ENCODE measurements at regions not wholly inside any gene's neighbourhood (a gene's known extent, or its start where the extent isn't known, plus 50 kb on each side); places are given as distances from the start of the nearest gene placed in this dataset.

DNA sequence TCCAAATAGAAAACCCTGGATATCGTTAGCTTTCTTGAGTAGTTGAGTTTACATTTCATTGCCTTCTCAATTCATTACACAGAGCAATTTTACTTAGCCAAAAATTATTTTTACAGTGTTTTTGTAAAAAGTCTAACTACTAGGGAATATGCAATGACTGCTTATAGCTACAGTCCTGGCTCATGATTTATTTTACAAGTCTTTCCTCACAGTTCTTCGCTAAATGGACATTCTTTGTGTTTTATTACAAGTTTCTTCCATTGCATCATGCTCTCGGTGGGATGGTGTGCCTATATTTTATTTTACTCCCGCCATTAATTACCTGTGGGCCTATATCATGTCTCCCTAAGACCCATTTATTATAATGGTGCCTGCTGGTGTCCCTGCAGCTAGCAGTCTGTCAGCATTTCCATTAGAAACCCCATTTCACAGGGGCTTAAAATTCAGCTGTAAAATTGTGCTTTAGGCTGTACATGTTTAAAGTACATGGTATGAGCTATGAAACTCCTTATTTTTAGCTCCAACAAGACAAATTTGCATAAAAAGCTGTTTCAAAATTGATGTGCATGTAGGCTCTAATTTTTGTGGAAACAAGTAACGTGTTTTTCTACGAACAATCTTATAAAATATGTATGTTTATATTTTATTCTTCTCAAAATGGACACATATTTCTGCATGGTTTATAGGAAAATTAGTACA, 227.4 kb downstream of the SLC7A11 start:
- no peak for DNase-seq

DNA sequence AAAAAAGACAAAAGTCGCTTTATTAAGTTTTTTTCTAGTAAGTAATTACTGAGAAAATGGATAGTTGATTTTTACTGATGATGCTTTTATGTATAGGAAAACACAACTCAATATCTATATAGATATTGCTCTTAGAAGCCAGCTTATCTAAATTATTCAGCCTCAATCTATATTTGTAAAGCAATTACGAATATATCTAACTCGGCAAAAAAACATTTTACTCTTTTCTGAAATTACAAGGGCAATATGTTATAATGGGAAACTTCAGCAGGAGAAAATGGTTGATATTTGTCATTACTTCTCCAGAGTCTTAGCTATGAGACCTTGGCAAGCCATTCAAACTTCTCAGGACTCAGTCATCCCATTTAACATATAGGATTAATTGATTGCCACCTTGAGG, 228.5 kb downstream of the SLC7A11 start:
- no peak for DNase-seq

DNA sequence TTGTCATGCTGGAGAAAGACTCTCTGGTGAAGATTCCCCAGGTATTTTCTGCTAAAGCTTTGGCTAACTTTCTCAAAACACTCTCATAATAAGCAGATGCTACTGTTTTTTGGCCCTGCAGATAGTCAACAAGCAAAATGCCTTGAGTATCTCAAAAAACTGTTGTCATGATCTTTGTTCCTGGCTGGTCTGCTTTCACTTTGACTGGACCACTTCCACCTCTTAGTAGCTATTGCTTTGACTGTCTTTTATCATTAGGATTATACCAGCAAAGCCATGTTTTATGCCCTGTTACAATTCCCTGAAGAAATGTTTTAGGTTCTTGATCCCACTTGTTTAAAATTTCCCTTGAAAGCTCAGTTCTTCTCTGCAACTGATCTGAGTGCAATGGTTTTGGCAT, 231.5 kb downstream of the SLC7A11 start:
- no peak for DNase-seq

DNA sequence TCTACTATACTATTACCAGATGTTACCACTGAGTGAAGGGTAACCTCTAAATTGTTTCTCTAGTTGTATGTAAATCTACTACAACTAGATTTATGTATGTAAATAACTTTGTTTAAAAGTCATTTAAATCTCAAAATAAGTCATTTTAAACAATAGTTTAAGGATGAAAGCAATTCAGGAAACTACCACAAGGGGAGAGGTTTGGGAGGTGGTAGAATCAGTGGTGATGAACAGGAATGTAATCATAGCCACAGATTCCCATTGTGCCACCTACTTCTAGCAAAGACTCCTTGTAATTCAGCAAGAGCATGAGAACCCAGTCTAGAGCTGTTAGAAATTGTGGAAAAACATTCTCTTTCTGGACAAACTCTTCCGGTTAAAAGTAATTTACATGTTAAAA, 234.6 kb downstream of the SLC7A11 start:
- DNase-seq, result no peak

DNA sequence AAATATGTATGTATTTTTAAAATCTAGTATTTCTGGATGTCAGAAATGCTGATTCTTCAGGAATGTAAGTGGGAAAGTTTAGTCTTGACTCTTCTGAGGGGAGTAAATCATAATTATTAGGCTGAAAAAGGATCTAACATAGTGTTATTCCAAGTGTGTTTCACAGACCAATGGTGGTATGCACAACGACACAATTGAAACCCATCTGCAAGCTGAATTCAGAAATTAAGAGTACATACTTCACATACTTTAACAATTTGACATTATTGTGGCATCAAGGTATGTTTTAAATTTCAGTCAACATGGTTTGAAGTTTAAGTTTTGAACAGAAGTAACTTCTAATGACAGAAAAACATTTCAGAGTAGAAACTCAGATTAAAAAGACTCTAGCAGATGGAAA, 236.7 kb downstream of the SLC7A11 start:
- no peak for DNase-seq

DNA sequence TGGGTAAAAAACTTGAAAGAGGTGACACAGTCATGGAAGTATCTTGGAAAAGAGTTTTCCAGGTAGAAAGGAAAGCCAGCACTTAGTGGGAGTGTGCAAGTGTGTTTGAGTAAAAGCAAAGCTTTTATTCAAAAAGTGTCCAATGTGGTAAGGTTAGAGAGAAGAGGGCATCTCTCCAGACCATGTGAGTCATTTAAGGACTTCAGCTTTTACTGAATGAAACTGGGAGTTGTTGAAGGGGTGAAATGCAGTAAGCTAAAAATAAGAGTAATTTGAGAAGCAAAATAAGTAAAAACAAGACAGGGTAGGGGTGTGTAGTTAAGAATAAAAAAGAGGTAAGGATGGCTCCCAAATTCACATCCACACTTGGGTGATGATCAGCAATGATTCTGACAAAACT, 238.9 kb downstream of the SLC7A11 start:
- no peak for DNase-seq

DNA sequence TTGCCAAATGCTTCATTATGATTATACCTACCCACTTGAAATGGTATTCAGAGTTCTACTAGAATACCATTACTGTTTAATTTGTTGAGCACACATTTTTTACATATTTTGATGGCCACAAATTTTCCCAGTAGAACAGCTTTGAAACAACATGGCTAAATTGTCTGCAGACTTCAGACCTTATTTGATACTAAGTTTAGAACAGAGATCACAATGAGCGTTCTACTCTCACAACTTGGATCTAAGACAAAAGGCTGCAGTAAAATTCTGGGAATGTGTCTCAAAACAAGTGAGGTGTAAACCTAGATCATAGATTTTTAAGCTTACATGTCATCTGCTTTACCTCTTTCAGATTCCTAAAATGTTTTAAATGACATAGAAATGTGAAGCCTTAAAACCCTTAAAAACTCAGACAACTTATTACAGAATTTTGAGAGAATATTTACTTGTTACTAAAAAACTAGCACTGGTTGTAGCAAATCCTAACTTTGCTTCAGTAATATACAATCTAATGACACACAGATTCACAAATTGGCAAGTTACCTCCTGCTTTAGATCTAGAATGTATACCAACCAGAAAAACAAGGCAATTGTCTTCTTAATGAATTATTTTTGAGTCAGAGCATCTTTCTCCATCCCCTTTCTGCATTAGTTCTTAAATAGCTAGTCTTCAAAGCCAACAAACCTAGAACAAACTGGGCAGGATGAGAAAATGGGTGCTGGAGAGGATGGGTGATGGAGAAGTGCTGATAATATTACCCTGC, 243.3 kb downstream of the SLC7A11 start:
- no peak for DNase-seq

DNA sequence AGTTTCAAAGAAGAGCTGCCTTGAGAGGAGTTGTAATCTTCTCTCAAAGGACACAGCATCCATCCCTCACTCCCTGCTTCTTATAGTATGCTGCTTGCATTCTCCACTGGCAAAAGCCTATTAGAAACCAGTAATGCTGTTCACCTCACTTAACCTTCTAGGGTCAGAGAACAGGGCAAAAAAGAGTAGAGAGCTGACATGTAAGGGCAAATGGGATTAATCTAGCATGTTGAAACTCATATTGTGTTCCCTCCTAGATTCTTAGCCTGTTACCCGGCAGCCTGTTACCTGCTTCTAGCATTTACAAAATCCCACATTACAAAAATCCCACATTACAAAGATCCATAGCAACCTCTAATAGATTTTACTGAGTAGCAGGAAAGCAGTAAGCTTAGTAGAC, 244.7 kb downstream of the SLC7A11 start:
- DNase-seq, result no peak

DNA sequence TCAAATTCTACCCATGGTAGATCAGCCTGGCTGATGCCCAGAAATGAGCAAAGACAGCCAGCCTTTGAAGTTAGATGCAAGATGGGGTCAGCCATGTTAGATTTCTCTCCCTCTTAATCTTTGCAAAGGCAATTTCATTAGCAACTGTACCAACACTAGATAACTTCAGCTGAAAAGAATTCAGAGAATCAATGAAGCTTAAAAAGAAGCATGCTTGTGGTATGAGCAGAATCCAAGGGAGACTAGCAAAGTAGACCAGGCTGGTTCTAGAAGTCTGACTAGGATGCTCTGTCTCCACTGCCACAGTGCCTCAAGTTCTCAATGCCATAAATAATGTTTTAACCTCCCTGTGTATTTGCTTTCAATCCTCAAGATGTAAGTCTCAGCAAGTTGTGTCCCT, 247.3 kb downstream of the SLC7A11 start:
- DNase-seq, result no peak

DNA sequence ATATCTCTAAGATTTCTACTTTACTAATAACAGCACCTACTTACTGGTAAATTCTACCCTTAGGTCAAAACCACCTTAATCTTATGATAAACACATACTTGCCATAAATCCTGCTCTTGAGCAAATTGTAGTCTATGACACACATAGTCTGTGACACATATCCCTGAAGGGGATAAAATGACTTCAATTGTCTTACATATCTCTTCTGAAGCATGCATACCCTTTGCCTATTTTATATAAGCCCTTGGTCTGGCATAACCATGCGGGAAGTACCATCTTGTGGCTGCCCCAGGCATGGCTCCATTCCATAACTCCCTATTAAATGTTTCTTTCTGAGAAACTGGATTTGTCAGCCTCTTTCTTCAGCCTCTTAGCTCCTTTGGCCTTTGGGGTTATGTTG, 248.9 kb downstream of the SLC7A11 start:
- no peak for DNase-seq

DNA sequence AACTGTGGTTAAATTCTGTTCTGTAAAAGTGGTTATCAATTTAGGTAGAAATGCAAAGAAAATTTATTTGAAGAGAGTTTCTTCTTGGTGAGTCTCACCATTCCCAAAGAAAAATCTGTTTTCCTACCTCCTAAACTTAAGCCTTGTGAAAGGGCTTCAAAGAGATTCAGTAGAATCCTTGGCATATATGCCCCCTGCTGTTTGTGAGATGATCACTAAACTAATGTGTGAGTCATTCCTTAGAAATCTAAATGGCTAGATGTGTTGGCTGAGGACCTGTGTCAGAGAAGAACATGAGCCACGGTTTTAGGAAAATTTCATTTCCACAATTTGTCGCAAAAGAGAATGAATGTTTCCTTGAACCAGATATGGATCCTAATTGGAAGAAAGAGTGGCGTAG, 260.9 kb downstream of the SLC7A11 start:
- no peak for DNase-seq

DNA sequence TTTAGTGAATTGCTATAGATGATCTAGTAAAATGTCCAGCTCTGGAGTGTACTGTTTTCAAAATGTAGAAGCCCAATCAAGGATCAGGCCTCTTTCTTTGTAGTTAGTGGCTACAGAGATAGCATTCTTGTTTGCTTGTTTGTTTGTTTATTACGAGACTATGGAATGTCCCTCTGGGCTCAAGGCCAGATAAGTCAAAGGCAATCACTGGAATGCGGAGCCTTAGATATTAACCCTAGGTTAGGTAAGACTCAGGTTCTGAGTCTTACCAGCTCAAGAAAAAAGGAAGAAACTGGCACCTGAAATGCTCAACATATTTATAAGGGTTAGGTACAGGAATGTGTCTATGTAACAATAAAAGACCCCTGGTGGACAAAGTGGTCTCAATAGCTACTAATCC, 261.5 kb downstream of the SLC7A11 start:
- no peak for DNase-seq

DNA sequence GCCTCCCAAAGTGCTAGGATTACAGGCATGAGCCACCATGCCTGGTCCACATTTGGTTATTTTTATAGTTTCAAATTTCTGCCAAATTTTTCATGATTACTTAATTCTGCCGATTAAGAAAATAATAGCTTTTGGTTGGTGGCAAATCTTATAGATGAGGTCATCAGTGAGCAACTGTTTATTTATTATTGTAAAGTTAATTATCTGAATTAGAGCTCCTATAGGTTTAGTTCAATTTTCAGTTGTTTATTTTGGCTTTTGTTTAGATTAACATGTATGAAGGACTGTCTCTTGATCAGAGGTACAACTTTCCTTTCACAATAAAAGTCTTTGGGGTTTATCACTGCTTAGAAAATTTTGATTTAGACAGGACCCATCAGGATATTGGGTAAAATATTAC, 262.2 kb downstream of the SLC7A11 start:
- DNase-seq, result no peak

DNA sequence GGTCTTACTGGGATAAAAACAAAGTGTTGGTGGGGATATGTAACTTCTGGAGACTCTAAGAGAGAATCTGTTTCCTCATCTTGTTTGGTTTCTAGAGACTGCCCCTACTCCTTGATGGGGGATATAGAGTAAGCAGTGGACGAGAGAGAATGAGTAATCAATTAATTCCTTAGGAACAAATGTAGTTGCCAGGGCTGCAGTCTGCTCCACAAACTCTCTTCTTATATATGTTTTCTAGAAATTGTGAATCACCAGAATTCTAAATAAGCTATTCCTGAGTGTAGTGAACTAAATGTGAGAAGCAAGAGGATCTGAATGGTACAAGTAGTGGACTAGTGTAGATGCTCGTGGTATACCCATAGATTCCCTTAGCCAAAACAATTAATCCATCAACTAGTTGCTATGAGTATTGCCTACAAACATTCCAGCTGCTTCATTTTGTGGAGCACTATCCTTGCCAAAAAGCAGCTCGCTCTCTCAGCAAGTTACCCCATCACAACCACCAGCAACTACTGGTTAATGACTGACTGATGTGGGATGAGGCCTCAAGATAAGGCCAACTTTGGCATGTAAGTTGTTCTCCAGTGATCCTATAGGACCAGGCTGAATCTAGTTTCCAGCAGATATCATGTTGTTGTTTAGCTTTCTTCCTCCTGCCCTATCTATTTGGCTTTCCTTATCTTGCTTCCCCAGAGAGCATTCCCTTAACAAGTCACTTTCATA, 273.0 kb downstream of the SLC7A11 start:
- no peak for DNase-seq

DNA sequence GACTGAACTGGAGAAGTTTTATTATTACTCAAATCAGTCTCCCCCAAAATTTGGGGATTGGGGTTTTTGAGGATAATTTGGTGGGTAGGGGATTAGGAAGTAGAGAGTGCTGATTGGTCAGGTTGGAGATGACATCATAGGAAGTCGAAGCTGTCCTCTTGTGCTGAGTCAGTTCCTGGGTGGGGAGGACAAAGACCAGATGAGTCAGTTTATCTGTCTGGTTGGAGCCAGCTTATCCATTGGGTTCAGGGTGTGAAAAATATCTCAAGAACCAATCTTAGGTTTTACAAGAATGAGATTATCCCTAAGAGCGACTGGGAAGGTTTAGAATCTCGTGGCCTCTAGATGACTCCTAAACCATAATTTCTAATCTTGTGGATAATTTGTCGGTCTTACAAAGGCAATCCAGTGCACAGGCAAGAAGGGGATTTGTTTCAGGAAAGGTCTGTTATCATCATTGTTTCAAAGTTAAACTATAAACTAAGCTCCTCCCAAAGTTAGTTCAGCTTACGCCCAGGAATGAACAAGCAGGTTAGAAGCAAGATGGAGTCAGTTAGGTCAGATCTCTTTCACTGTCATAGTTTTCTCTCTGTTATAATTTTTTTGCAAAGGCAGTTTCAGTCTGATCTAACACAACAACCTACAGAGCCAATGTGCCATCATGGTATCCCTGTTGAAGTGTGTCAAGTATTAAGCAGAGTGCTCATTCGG, 274.5 kb downstream of the SLC7A11 start:
- no peak for DNase-seq

DNA sequence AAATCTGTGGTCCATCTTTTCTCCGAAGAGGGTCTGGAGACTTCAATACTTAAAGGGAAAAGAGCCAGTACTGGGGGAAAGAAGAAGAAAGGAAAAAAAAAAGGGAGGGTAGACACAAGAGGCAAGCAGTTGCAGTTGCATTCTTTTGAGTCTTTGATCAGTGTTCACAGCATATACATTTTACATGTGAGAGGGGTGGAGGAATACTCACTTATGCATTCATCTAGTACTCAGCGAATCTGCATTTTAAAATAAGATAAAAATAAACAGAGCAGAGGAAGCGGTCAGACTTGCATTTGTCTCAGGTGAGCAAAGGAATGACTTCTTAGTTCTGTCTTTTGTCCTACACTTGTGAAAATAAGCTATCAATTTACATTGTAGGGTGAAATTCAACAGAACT, 275.6 kb downstream of the SLC7A11 start:
- no peak for DNase-seq

DNA sequence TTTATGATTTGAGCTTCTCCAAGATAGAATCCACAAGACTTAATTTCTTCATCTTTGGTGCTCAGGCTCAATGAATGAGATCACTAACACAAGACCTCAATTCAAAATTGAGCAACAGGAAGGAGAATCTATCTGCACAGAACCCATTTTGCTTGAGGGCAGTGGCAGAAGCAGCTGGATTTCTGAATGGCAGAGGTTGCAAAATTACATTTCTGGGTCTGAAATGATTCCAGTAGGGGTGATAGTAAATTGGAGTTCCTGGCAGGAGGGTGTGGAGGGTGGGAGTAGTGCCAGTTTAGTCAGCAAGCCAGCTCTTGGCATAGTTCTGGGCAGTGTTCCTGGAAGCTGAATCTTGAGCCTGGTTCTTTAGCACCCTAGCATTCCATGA, 281.1 kb downstream of the SLC7A11 start:
- DNase-seq, result no peak

DNA sequence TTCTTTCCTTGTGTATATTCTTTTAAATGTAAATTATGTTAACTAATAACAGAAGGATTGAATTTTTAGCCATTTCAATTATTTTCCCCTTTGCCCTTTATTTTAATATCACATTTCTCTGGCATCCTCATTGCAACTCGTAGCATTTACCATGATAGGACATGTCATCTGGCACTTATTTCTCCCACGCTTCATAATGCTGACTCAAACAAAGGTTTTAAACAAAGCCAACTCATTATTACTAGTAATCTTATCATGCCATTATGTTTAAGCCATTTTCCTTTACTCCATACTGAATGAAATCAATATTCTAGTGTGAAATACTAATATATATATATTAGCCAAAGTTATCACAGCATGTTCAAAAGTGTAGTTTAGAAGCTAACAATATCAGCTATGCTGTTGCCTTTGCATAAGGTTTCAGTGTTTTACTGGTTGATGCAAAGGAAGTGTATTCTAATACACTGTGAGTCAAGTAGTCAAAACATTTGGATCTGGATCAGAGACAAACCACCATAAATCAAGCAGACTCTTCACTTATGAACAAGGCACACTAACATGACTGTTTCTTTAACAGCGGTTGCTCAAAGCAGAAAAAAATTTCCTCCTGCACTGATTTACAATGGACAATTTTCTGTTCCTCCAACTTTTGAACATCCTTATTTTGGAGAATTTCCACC, 281.6 kb downstream of the SLC7A11 start:
- DNase-seq, result no peak

DNA sequence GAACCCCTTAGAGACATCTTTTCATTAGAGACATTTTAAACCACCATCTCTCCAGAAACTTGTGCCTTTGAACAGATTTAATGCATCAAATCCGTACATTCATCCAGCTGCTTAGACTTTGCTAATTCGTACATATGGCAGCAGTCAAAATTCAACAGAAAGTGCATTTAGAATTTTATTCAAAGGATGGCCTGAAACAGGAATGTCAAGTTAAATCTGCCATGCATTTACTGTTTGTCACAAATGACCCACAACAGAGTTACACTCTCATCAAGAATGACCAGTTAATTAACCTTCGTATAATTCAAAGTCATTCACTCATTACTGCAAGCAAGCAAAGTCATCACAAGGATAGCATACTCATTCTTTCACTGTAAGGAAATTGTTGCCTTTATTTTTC, 284.3 kb downstream of the SLC7A11 start:
- no peak for DNase-seq

DNA sequence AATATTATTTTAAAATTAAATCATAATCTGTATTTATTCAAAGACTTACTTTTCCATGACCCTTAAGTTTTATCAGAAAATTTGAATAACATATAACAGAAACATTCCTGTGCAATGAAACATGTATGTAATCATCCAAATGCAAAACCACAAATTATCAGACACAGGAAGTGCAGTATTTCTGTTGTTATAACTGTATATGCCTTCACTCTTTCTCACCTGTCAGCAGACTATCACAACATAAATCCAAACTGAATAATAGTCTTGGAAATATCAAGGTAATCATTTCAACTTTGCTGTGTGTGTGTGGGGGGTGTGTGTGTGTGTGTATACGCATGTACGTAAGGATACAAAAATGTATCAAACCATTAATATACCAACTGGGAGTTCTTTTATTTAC, 285.9 kb downstream of the SLC7A11 start:
- DNase-seq, result no peak

DNA sequence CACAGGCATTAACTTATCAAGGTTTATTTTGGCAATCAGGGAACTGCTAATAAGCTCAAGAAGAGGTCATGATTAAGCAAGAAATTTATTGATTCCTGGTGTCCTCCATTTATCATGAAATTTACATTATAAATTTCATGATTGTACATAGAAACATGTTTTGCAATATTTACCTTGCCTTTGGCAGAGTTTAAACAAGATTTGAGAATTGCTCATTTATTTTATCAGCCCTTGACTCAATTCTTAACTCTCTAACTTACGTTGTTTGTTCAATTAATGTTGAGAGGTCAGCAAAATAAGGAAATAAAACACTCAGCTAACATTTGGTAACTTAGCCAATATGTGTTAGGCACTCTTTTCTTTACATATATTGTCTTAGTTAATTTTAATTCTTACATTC, 286.6 kb downstream of the SLC7A11 start:
- DNase-seq, result no peak

DNA sequence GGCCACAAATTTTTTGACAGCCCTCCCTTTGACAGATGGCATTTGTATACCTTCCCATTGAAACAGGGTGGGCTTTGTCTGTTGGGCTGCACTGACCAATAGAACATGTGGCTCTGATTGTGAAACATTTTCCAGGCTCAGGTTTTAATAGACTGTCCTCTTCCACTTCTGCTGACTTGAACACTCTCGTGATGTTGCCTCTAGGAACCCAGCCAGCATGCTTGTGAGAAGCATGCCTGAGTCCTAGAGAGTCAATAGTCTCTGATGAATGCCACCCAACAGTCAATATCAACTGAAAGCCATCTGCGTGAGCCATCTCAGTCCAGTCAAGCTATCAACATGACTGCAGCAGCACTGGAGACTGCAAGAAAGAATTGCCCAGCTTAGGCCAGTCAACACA, 290.0 kb downstream of the SLC7A11 start:
- no peak for DNase-seq

DNA sequence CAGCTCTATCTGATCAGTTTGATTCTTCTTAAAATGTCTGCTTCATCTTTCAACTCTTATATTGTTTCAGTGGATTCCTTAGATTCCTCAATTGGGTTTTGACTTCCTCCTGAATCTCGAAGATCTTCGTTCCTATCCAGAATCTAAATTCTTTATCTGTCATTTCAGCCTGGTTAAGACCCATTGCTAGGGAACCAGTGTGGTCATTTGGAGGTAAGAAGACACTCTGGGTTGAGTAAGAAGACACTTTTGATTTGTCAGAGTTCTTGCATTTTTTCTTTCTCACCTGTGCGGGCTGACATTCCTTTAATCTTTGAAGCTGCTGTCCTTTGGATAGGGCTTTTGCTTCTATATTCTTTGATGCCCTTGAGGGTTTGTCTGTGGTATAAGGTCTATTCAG, 291.9 kb downstream of the SLC7A11 start:
- DNase-seq, result no peak

Data from NCI-H1417 treated with DMSO at 0.1 percent for 48 hours (cell line).